T-helper 2 cell (primary cell): ENCODE measurements at regions not wholly inside any gene's neighbourhood (a gene's known extent, or its start where the extent isn't known, plus 50 kb on each side); places are given as distances from the start of the nearest gene placed in this dataset.

Experiments used
- DNase-seq, 5 experiments: peaks; one replicate each; pipeline versions ENCODE4 v3.0.0 to v3.0.0-alpha.2; 2012 to 2022

DNA sequence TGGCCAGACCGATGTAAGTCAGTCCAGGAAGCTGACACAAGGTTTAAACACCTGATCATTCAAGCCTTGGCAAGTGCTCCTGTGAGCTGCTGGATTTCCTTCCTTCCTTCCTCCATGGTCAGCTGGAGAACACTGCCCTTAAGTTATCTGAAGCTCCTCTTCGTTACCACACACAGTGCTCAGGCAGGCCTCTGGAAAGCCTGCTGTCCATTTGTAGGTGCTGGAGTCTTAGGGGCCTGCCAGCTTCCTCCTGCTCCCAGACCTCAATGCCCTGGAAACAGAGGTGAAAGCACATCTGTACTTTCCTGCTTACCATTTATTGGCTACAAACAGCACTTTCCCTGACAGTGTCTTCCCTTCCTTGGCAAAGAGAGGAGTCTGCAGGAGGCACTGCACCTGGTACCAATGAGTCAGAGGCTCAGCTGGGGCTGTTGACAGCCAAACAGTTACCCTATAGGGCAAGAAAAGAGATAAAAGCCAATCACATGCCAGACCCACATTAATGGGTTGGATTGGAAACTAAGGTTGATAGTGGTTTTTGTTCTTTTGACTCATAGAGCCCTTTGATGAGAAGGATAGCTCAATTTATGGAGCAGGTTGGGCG, 72.6 kb upstream of the PUM3 start:
- DNase-seq = no peak

- no peak for DNase-seq
Observed at GRCh38 chr9:2913026-2913425, 69.1 kb upstream of the PUM3 start.

DNA sequence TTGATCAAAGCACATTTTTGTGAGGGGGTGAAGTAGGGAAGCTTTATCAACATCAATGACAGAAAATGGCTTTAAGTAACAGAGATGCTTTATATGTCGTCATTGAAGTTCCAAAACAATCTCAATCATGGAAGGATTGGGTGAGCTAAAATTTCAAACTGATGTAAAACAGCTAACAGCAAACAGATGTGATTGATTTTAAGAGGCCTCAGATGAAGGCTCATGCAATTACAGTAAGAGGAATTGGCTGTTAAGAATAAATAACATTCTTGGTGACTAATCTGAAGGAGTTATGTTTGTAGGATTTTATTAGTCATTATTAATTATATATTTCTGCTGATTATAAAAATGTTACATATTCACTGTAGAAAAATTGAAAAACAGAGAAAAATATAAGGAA, 63.5 kb upstream of the PUM3 start:
- no peak for DNase-seq

DNA sequence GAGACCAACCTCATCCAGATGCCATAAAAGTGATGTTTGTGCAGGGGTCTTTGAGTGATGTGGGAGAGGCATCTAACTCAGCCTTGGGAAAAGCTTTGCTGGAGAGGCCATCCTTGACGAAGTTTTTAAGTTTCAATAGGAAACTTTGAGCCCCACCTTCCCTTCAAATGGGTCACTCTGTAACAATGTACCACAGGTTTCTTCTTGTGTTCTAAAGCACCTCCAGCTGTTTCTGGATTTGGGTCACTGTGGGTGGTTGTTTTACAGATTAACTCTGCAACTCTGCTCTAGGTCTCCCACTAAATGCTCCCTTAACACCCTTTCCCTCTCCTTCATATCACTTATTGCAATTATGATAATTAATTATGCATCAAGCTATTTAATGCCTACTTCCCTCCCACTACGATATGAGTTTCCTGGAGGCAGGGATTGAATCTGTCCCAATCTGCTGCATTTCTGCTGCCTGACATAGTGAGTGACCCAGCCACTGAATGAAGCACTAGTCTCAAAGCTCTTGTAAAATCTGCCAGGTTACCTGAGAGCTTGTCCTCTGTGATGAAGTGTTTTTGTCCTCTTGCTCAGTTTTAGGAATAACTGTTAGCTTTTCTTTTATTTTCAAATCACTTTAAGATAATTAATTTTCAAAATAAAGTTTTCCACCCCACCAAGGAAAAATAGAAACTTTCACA, 60.5 kb upstream of the PUM3 start:
- no peak for DNase-seq
